ENCODE measurements at regions not wholly inside any gene's neighbourhood (a gene's known extent, or its start where the extent isn't known, plus 50 kb on each side); places are given as distances from the start of the nearest gene placed in this dataset.

- Histone ChIP-seq H3K9me3 (ENCODE audit: control insufficient read depth, low read depth, low read length) (no peaks in the 10 kb centered on the region), H3K27me3 (ENCODE audit: insufficient read depth, low read length) (no peaks in the 10 kb centered on the region), H2BK5ac (ENCODE audit: insufficient read length, low read length) (no peak overlapping the region), H3K9ac (ENCODE audit: extremely low read depth, insufficient read length, low read length) (no peak overlapping the region), H3K27ac (ENCODE audit: insufficient read length, low read depth, low read length) (no peak overlapping the region), H4K5ac (ENCODE audit: insufficient read length, low read depth, low read length) (no peak overlapping the region), H3K23ac (ENCODE audit: insufficient read length, low read depth, low read length) (no peak overlapping the region), H3K79me2 (ENCODE audit: insufficient read depth, low read length) (no peaks in the 10 kb centered on the region), H3K79me1 (ENCODE audit: insufficient read depth, low read depth, low read length, poor library complexity, severe bottlenecking) (no peaks in the 10 kb centered on the region), H2BK15ac (ENCODE audit: low read depth, low read length) (no peak overlapping the region), H3T11ph (ENCODE audit: low read length) (no peak overlapping the region), H3K4me1 (ENCODE audit: insufficient read depth, low read length) (no peaks in the 10 kb centered on the region), H4K8ac (replicated peaks; ENCODE audit: insufficient read length, low read depth, low read length) (no peak overlapping the region), H2BK120ac (ENCODE audit: low read depth, low read length, poor library complexity, severe bottlenecking) (no peak overlapping the region), H3K4me2 (ENCODE audit: insufficient read depth, insufficient read length, low read length) (no peak overlapping the region), H2AK5ac (ENCODE audit: insufficient read length, low read length) (no peak overlapping the region), H3K4ac (ENCODE audit: low read depth, low read length) (no peak overlapping the region), H2BK20ac (ENCODE audit: low read depth, low read length, poor library complexity, severe bottlenecking) (no peak overlapping the region), H2AFZ (ENCODE audit: low read length) (no peak overlapping the region), H3K23me2 (ENCODE audit: insufficient read length, low read depth, low read length, poor library complexity, severe bottlenecking) (no peaks in the 10 kb centered on the region), H3K56ac (ENCODE audit: insufficient read length, low read depth, low read length) (no peak overlapping the region), H4K20me1 (ENCODE audit: control insufficient read depth, insufficient read depth, insufficient read length) (no peaks in the 10 kb centered on the region), H2BK12ac (ENCODE audit: insufficient read length, low read depth, low read length) (no peak overlapping the region), H3K18ac (ENCODE audit: insufficient read length, low read depth, low read length) (no peak overlapping the region), H4K91ac (ENCODE audit: insufficient read length, low read depth, low read length) (no peak overlapping the region), H3K14ac (ENCODE audit: insufficient read depth, low read length) (no peak overlapping the region)
- no peaks in the 10 kb centered on the region; the same call in 1 of the 2 replicates for H3K27me3 Mint-ChIP-seq (ENCODE audit: low read depth)
- no peak for DNase-seq
- H3K36me3 Mint-ChIP-seq (ENCODE audit: insufficient read depth in 1 of 3, low read depth in 3 of 3), result no peaks in the 10 kb centered on the region
- H3K4me1 Mint-ChIP-seq, result no peaks in the 10 kb centered on the region
- no peak overlapping the region for H3K4me3 Mint-ChIP-seq
- no peak for TF ChIP-seq CTCF (conservative IDR thresholded peaks at IDR 0.05)
- H3K9me3 Mint-ChIP-seq, result no peaks in the 10 kb centered on the region
- no peak overlapping the region for H3K27ac Mint-ChIP-seq
- WGBS (ENCODE audit: extremely low coverage, insufficient read length, low lambda C conversion rate), result no CpG with 5 or more reads among the region's 3 CpGs
These were observed 143.1 kb downstream of the TRAM1L1 start for GRCh38 chr4:116942315-116942714.
